Ovary (tissue), 7 donors: ENCODE measurements at regions not wholly inside any gene's neighbourhood (a gene's known extent, or its start where the extent isn't known, plus 50 kb on each side); places are given as distances from the start of the nearest gene placed in this dataset.

Experiments used
- DNase-seq, 5 donors: peaks; one replicate each; pipeline ENCODE4 v3.0.0-alpha.2; 2019 to 2020
- H3K27ac ChIP-seq, 2 donors: fragments of 200-600 bp; one replicate each; pipeline versions ENCODE4 v1.5.1 to v1.8.0; 2019 to 2022
- H3K27me3 ChIP-seq: fragments of 200-600 bp; one replicate; pipeline ENCODE4 v1.8.0; 2022
- H3K36me3 ChIP-seq: fragments of 200-600 bp; sonication (generic); one replicate; pipeline ENCODE4 v1.5.1; 2019
- H3K4me1 ChIP-seq: one replicate; pipeline ENCODE4 v1.8.1; 2013; ENCODE audit warnings: mild to moderate bottlenecking, moderate library complexity; ENCODE audit not compliant: insufficient read depth
- H3K4me3 ChIP-seq: fragments of 200-600 bp; sonication (generic); one replicate; pipeline ENCODE4 v1.5.1; 2017
- H3K9me3 ChIP-seq, 2 donors: fragments of 200-600 bp in 1 of 2; sonication (generic) in 1 of 2; one replicate each; pipeline versions ENCODE4 v1.5.1 to v1.8.1; 2013 to 2019; ENCODE audit warnings: mild to moderate bottlenecking in 1 of 2, moderate library complexity in 1 of 2
- EP300 ChIP-seq: sonication (generic); formaldehyde crosslinking; IDR thresholded peaks from one replicate; pipeline ENCODE4 v1.6.1; 2017; ENCODE audit warnings: antibody characterized with exemption
- POLR2A ChIP-seq: fragments of 450-650 bp; IDR thresholded peaks from one replicate; pipeline ENCODE4 v1.6.1; 2017; ENCODE audit warnings: antibody characterized with exemption, mild to moderate bottlenecking, moderate library complexity
- WGBS, 3 donors: extraction: QIAGEN DNeasy Blood & Tissue Kit in 1 of 3; methylation state at CpG; one replicate each; pipeline versions ENCODE4 v1.1.5 to v1.1.7; 2013 to 2017; 5-methylcytosine and 5-hydroxymethylcytosine counted together
- intact Hi-C, 4 donors: fragments of 100-400 bp; cut with DNase I; formaldehyde crosslinking; loops; one replicate each; pipeline versions ENCODE4 v1.11.0 to v1.15.1; 2022 to 2023
- TF ChIP-seq, protein P1 (sequence below), 3 donors: fragments of 450-650 bp in 2 of 3; fragments of 200-600 bp in 1 of 3; IDR thresholded peaks; one replicate each; pipeline versions ENCODE4 v1.5.1 to v1.8.0; 2016 to 2022; ENCODE audit warnings: antibody characterized with exemption in 3 of 3, mild to moderate bottlenecking in 1 of 3
- donor health status: DM: no; HTN: no; CAD: no; lungs with moderate emphysema.
- donor health status: DM: no; HTN: no; CAD: no.
- donor health status: Bipolar disorder and iron deficiency.
- donor health status: DM: no; HTN: no; CAD: no.
- donor health status: DM: yes; HTN: yes; CAD: no.

DNA sequence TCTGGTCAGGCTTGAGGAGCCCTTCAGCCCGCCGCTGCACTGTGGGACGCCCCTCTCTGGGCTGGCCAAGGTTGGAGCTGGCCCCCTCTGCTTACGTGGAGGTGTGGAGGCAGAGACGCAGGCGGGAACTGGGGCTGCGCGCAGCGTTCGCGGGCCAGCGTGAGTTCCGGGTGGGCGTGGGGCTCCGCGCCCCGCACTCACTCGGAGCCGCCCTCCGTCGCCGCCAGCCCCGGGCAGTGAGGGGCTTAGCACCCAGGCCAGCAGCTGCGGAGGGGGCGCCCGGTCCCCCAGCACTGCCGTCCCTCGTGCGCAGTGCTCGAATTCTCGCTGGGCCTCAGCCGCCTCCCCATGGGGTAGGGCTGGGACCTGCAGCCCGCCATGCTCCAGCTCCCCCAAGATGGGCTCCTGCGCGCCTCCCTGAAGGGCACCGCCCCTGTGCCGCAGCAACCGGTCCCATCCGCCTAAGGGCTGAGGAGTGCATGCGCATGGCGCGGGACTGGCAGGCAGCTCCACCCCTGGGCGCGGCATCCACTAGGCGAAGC lies 695.9 kb downstream of the EPHA7 start:
- Histone ChIP-seq H3K27me3 (no peaks in the 10 kb centered on the region), H3K9me3 (no peaks in the 10 kb centered on the region), H3K36me3 (no peaks in the 10 kb centered on the region), H3K27ac (no peak overlapping the region), H3K4me1 (no peaks in the 10 kb centered on the region), H3K4me3 (no peak overlapping the region)
- TF ChIP-seq, protein P1, sequence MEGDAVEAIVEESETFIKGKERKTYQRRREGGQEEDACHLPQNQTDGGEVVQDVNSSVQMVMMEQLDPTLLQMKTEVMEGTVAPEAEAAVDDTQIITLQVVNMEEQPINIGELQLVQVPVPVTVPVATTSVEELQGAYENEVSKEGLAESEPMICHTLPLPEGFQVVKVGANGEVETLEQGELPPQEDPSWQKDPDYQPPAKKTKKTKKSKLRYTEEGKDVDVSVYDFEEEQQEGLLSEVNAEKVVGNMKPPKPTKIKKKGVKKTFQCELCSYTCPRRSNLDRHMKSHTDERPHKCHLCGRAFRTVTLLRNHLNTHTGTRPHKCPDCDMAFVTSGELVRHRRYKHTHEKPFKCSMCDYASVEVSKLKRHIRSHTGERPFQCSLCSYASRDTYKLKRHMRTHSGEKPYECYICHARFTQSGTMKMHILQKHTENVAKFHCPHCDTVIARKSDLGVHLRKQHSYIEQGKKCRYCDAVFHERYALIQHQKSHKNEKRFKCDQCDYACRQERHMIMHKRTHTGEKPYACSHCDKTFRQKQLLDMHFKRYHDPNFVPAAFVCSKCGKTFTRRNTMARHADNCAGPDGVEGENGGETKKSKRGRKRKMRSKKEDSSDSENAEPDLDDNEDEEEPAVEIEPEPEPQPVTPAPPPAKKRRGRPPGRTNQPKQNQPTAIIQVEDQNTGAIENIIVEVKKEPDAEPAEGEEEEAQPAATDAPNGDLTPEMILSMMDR (IDR thresholded peaks at IDR 0.05): no peak
- TF ChIP-seq POLR2A (no peak), EP300 (no peak)
- WGBS, 3 donors: 91 to 95% (median 93%) methylated on average over 43 to 45 of the region's 45 CpGs
- intact Hi-C loops: no loop called here
- DNase-seq: no peak

DNA sequence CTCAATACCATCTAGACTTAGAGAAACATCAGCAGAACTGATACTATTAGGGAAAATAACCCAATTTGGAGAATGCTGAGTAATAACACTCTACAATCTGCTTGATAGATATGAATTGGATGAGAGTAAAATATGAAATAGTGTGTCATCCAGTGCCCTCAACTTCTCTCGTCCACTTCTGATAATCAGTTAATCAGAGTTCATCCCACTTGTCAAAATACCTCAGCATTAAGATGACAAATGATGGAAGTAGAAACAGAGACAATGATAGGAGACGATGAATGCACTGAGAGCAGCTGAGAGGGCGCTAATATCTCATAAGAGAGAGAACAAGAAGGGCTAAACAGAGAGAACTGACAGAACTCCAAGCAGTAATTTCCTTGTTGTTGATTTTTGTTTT lies 699.6 kb downstream of the EPHA7 start:
- no peak for DNase-seq
- H3K27me3 ChIP-seq: no peaks in the 10 kb centered on the region
- H3K36me3 ChIP-seq: no peaks in the 10 kb centered on the region
- no peaks in the 10 kb centered on the region for H3K4me1 ChIP-seq
- intact Hi-C loops: no loop called here
- no peak overlapping the region for H3K27ac ChIP-seq
- TF ChIP-seq POLR2A: no peak
- TF ChIP-seq EP300: no peak
- TF ChIP-seq, protein P1 (IDR thresholded peaks at IDR 0.05): no peak
- WGBS, 3 donors: 39 to 64% (median 42%) methylated on average over 3 of the region's 3 CpGs
- H3K4me3 ChIP-seq: no peak overlapping the region
- H3K9me3 ChIP-seq: no peaks in the 10 kb centered on the region

DNA sequence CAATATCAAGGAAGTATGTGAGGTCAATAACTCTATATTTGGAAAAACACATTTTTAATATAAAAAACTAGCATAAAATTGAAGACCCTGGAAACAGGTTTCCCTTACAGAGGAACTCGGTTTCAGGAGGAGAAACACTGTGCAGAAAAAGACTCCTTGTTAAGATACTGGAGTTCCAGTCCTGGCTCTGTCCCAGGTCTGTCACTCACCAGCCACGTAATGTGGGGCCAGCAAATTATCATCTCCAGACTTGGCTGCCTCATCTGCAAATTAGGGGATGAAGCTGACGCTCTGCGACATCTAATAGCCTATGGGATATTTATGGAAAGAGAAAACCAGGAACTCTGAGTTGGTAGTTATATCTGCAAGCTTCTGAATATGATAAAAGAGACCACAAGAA lies 702.7 kb downstream of the EPHA7 start:
- TF ChIP-seq POLR2A: no peak
- TF ChIP-seq, protein P1 (IDR thresholded peaks at IDR 0.05): no peak
- TF ChIP-seq EP300: no peak
- Histone ChIP-seq H3K27ac (no peak overlapping the region), H3K4me3 (no peak overlapping the region), H3K9me3 (no peaks in the 10 kb centered on the region), H3K27me3 (no peaks in the 10 kb centered on the region), H3K36me3 (no peaks in the 10 kb centered on the region), H3K4me1 (no peaks in the 10 kb centered on the region)
- no peak for DNase-seq
- 83 to 84% (median 83%) methylated on average over 4 of the region's 4 CpGs for WGBS, 3 donors
- intact Hi-C loops: no loop called here

DNA sequence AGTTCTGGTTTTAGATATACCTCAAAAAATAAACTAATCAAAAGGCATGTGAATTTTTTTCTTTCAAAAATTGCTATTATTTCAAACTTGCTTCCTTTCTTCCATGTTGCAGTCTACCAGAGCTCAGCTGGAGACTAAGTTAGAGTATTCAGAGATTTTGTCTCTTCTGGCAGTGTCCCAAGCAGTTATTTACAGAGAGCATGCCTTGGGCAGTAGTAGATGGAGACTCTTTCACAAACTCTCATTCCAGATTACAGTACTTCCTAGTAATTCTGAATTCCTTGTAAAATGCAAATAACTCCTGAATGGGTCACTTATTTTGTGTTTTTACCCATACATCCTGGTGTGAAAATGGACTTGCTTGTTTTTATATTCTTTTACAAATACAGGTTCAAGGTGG lies 703.4 kb downstream of the EPHA7 start:
- Histone ChIP-seq H3K4me1 (no peaks in the 10 kb centered on the region), H3K27ac (no peak overlapping the region), H3K4me3 (no peak overlapping the region), H3K27me3 (no peaks in the 10 kb centered on the region), H3K9me3 (no peaks in the 10 kb centered on the region), H3K36me3 (no peaks in the 10 kb centered on the region)
- TF ChIP-seq POLR2A (no peak), EP300 (no peak)
- TF ChIP-seq, protein P1 (IDR thresholded peaks at IDR 0.05): no peak
- no peak for DNase-seq
- intact Hi-C loops: no loop called here

DNA sequence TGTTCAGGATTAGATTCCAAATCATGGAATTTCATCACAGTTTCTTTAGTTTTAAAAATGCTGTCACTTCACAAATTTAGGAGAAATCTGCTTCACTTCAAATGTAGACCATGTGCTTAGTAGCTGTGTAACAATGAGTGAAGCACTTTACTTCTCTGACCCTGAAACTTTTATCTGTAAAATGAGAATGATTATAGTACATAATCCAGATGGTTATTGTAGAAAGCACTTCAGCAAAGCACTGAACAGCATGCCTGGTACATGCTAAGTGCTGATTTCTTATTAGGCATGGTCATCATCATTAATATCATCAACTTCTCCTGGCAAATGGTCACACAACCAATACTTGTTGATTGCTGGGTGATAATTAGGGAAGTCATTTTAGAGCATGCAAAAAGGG lies 705.0 kb downstream of the EPHA7 start:
- no peak for DNase-seq
- Histone ChIP-seq H3K9me3 (no peaks in the 10 kb centered on the region), H3K27me3 (no peaks in the 10 kb centered on the region), H3K4me1 (no peaks in the 10 kb centered on the region), H3K36me3 (no peaks in the 10 kb centered on the region), H3K4me3 (no peak overlapping the region), H3K27ac (no peak overlapping the region)
- TF ChIP-seq EP300 (no peak), POLR2A (no peak)
- TF ChIP-seq, protein P1 (IDR thresholded peaks at IDR 0.05): no peak
- intact Hi-C loops: no loop called here
